SK-N-SH (cell line): ENCODE measurements at regions not wholly inside any gene's neighbourhood (a gene's known extent, or its start where the extent isn't known, plus 50 kb on each side); places are given as distances from the start of the nearest gene placed in this dataset.

Experiments
- CTCF ChIA-PET: fragments of 300-600, 350-600 bp; formaldehyde crosslinking; extraction: SDS; loops from one replicate; lab custom pipeline; 2021; lab: Yijun Ruan, JAX
- POLR2A ChIA-PET: fragments of 350-600 bp; sonication (Branson Sonifier 250); formaldehyde crosslinking; extraction: SDS; loops from one replicate; lab custom pipeline; 2020; ENCODE audit warnings: antibody characterized with exemption, inconsistent platforms; lab: Yijun Ruan, JAX
- DNase-seq: peaks from one replicate; pipeline ENCODE4 v3.0.0; 2012
- H2AFZ ChIP-seq: fragments of 200-600 bp; sonication (generic); 2 replicates; pipeline ENCODE4 v1.8.1; 2016; ENCODE audit warnings: antibody characterized with exemption, mild to moderate bottlenecking, low read depth
- H3F3A ChIP-seq: fragments of 200-600 bp; sonication (generic); replicated peaks from 2 replicates; pipeline ENCODE3; 2016; ENCODE audit warnings: antibody characterized with exemption, mild to moderate bottlenecking; ENCODE audit not compliant: insufficient read depth
- H3K27ac ChIP-seq, 2 experiments: fragments of 200-500 bp in 1 of 2; fragments of 200-600 bp in 1 of 2; sonication (Bioruptor generic) in 1 of 2; sonication (generic), shearing (Covaris generic) in 1 of 2; 2 replicates each; pipeline versions ENCODE4 v1.5.1 to v1.6.1; 2014 to 2016; ENCODE audit warnings: low read depth in 2 of 2, inconsistent platforms in 1 of 2, low read length in 1 of 2, mild to moderate bottlenecking in 1 of 2, mixed read lengths in 1 of 2
- H3K27me3 ChIP-seq: fragments of 200-600 bp; sonication (generic), shearing (Covaris generic); 2 replicates; pipeline ENCODE4 v1.6.1; 2016; ENCODE audit warnings: mixed run types; ENCODE audit not compliant: insufficient read depth
- H3K36me3 ChIP-seq, 2 experiments: fragments of 200-500 bp in 1 of 2; fragments of 200-600 bp in 1 of 2; sonication (Bioruptor generic) in 1 of 2; sonication (generic) in 1 of 2; replicated peaks in 1 of 2; 2 replicates each; pipeline versions ENCODE3 to v1.5.1; 2014 to 2016; ENCODE audit warnings: low read length in 1 of 2, mild to moderate bottlenecking in 1 of 2; ENCODE audit not compliant: insufficient read depth in 2 of 2, control insufficient read depth in 1 of 2
- H3K4me1 ChIP-seq, 2 experiments: fragments of 200-500 bp in 1 of 2; fragments of 200-600 bp in 1 of 2; sonication (Bioruptor generic) in 1 of 2; sonication (generic), shearing (Covaris generic) in 1 of 2; 2 replicates each; pipeline versions ENCODE4 v1.5.1 to v1.6.1; 2014 to 2016; ENCODE audit warnings: low read depth in 1 of 2, low read length in 1 of 2, mixed run types in 1 of 2; ENCODE audit not compliant: insufficient read depth in 2 of 2, control insufficient read depth in 1 of 2
- H3K4me2 ChIP-seq: fragments of 200-600 bp; sonication (generic), shearing (Covaris generic); 2 replicates; pipeline ENCODE4 v1.6.1; 2017; ENCODE audit warnings: mixed run types
- H3K4me3 ChIP-seq, 2 experiments: fragments of 200-500 bp in 1 of 2; fragments of 200-600 bp in 1 of 2; sonication (Bioruptor generic) in 1 of 2; sonication (generic), shearing (Covaris generic) in 1 of 2; 2 replicates each; pipeline versions ENCODE4 v1.5.1 to v1.8.1; 2014 to 2016; ENCODE audit warnings: low read depth in 2 of 2, inconsistent platforms in 1 of 2, low read length in 1 of 2, mild to moderate bottlenecking in 1 of 2, mixed read lengths in 1 of 2, moderate library complexity in 1 of 2
- H3K79me2 ChIP-seq: fragments of 200-600 bp; sonication (generic); 2 replicates; pipeline ENCODE4 v1.8.1; 2017; ENCODE audit warnings: mild to moderate bottlenecking; ENCODE audit not compliant: insufficient read depth
- H3K9ac ChIP-seq: fragments of 200-600 bp; sonication (generic); 2 replicates; pipeline ENCODE4 v1.6.1; 2017; ENCODE audit warnings: mixed run types
- H3K9me2 ChIP-seq: fragments of 200-600 bp; sonication (generic); 2 replicates; pipeline ENCODE4 v1.6.1; 2017; ENCODE audit warnings: mixed run types
- H3K9me3 ChIP-seq: fragments of 200-600 bp; sonication (generic); 2 replicates; pipeline ENCODE4 v1.6.1; 2017; ENCODE audit warnings: mixed run types, mild to moderate bottlenecking, moderate library complexity
- H4K20me1 ChIP-seq: fragments of 200-600 bp; sonication (generic); 2 replicates; pipeline ENCODE4 v1.6.1; 2017; ENCODE audit warnings: mild to moderate bottlenecking, mixed run types; ENCODE audit not compliant: insufficient read depth
- ELF1 ChIP-seq: IDR thresholded peaks from 2 replicates; pipeline ENCODE4 v1.4.0; 2012
- EZH2phosphoT487 ChIP-seq: fragments of 200-600 bp; sonication (generic); IDR thresholded peaks from 2 replicates; pipeline ENCODE4 v1.6.1; 2017; ENCODE audit warnings: low read depth, mixed run types, mild to moderate bottlenecking, antibody characterized with exemption, moderate library complexity, borderline replicate concordance
- FOSL2 ChIP-seq: IDR thresholded peaks from 2 replicates; pipeline ENCODE4 v1.4.0; 2012; ENCODE audit warnings: low read depth, mild to moderate bottlenecking, moderate library complexity, borderline replicate concordance
- FOXJ3 ChIP-seq: sonication (generic); formaldehyde crosslinking; IDR thresholded peaks from 2 replicates; pipeline ENCODE4 v1.5.1; 2020; ENCODE audit warnings: mild to moderate bottlenecking, missing genetic modification reagents
- JUND ChIP-seq: IDR thresholded peaks from 2 replicates; pipeline ENCODE4 v1.4.0; 2012
- MXI1 ChIP-seq: IDR thresholded peaks from 2 replicates; pipeline ENCODE4 v1.6.1; 2012; ENCODE audit warnings: mild to moderate bottlenecking, low read depth, low read length, improper control_type of control experiment
- NFIC ChIP-seq: IDR thresholded peaks from 2 replicates; pipeline ENCODE4 v1.4.0; 2012; ENCODE audit warnings: borderline replicate concordance
- RCOR1 ChIP-seq: fragments of 150-350 bp; IDR thresholded peaks from 2 replicates; pipeline ENCODE4 v1.6.1; 2017; ENCODE audit warnings: antibody characterized with exemption, low read length
- SIN3A ChIP-seq: IDR thresholded peaks from 2 replicates; pipeline ENCODE4 v1.6.1; 2012; ENCODE audit warnings: low read depth, mild to moderate bottlenecking, low read length, moderate library complexity, borderline replicate concordance
- TAF1 ChIP-seq: IDR thresholded peaks from 2 replicates; pipeline ENCODE4 v1.6.1; 2012; ENCODE audit warnings: low read depth, mild to moderate bottlenecking, low read length, moderate library complexity, borderline replicate concordance
- USF2 ChIP-seq: fragments of 150-350 bp; IDR thresholded peaks from 2 replicates; pipeline ENCODE4 v1.6.1; 2017; ENCODE audit warnings: antibody characterized with exemption, low read length, low read depth, borderline replicate concordance
- YY1 ChIP-seq: IDR thresholded peaks from 2 replicates; pipeline ENCODE4 v1.4.0; 2012; ENCODE audit warnings: low read depth, mild to moderate bottlenecking
- WGBS: methylation state at CpG from one replicate; pipeline ENCODE4 v1.1.6; 2017; ENCODE audit warnings: low lambda C conversion rate; 5-methylcytosine and 5-hydroxymethylcytosine counted together
- TF ChIP-seq, protein P1 (sequence below): IDR thresholded peaks from 2 replicates; pipeline ENCODE4 v1.6.1; 2012; ENCODE audit warnings: mild to moderate bottlenecking, low read depth, low read length, moderate library complexity
- TF ChIP-seq, protein P2 (sequence below): IDR thresholded peaks from 2 replicates; pipeline ENCODE4 v1.4.0; 2012; ENCODE audit warnings: low read depth

DNA sequence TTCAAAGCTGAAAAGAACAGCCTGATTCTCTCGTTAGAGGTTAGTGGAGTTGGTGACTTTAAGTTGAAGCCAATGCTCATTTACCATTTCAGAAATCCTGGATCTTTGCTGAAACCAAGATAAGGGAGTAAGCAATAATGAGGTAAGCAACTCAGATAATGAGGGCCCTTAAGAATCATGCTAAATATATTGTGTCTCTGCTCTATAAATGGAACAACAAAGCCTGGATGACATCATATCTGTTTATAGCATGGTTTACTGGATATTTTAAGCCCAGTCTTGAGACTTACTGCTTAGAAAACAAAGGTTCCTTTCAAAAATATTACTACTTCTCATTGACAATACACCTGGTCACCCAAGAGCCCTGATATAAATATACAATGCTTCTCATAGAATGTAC lies 276.7 kb upstream of the PPARGC1A start:
- WGBS: 0% methylated on average over 1 of the region's 1 CpG
- no peaks in the 10 kb centered on the region for H3F3A ChIP-seq
- H2AFZ ChIP-seq: no peak overlapping the region
- no peaks in the 10 kb centered on the region for H3K79me2 ChIP-seq
- H4K20me1 ChIP-seq: no peaks in the 10 kb centered on the region
- no peaks in the 10 kb centered on the region for H3K36me3 ChIP-seq
- no peak overlapping the region for H3K9ac ChIP-seq
- H3K9me3 ChIP-seq: no peaks in the 10 kb centered on the region
- H3K4me2 ChIP-seq: no peak overlapping the region
- H3K4me1 ChIP-seq: no peaks in the 10 kb centered on the region
- no peak overlapping the region for H3K27ac ChIP-seq
- H3K27me3 ChIP-seq: no peaks in the 10 kb centered on the region
- CTCF ChIA-PET: no interaction called here
- H3K9me2 ChIP-seq: no peaks in the 10 kb centered on the region
- TF ChIP-seq NFIC: no peak
- no peak overlapping the region for H3K4me3 ChIP-seq
- DNase-seq: no peak
- POLR2A ChIA-PET: no interaction called here

DNA sequence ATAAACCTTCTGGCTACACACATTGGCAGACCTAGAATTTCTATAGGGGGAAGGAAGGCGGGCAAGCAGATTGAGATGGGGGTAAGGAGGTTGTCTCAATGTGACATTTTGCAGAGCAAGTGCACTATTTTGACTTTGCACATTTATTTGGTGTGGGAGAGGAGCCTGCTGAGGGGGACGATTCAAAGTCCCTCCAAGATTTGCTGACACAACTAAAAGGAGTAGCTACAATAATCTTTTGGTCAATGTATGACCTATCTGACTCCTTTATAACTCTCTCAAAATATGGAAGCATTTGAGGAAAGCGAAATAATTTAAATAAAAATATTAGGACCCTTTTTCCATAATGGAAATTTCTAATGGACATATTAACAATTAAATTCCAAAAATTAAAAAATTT lies 274.9 kb upstream of the PPARGC1A start:
- no peak for DNase-seq
- TF ChIP-seq EZH2phosphoT487 (no peak), USF2 (no peak), SIN3A (no peak), FOSL2 (no peak), JUND (no peak), MXI1 (no peak), RCOR1 (no peak), ELF1 (no peak), FOXJ3 (CRISPR knock-in tag) (no peak), YY1 (no peak), TAF1 (no peak)
- TF ChIP-seq, protein P1, sequence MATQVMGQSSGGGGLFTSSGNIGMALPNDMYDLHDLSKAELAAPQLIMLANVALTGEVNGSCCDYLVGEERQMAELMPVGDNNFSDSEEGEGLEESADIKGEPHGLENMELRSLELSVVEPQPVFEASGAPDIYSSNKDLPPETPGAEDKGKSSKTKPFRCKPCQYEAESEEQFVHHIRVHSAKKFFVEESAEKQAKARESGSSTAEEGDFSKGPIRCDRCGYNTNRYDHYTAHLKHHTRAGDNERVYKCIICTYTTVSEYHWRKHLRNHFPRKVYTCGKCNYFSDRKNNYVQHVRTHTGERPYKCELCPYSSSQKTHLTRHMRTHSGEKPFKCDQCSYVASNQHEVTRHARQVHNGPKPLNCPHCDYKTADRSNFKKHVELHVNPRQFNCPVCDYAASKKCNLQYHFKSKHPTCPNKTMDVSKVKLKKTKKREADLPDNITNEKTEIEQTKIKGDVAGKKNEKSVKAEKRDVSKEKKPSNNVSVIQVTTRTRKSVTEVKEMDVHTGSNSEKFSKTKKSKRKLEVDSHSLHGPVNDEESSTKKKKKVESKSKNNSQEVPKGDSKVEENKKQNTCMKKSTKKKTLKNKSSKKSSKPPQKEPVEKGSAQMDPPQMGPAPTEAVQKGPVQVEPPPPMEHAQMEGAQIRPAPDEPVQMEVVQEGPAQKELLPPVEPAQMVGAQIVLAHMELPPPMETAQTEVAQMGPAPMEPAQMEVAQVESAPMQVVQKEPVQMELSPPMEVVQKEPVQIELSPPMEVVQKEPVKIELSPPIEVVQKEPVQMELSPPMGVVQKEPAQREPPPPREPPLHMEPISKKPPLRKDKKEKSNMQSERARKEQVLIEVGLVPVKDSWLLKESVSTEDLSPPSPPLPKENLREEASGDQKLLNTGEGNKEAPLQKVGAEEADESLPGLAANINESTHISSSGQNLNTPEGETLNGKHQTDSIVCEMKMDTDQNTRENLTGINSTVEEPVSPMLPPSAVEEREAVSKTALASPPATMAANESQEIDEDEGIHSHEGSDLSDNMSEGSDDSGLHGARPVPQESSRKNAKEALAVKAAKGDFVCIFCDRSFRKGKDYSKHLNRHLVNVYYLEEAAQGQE: no peak
- TF ChIP-seq, protein P2, sequence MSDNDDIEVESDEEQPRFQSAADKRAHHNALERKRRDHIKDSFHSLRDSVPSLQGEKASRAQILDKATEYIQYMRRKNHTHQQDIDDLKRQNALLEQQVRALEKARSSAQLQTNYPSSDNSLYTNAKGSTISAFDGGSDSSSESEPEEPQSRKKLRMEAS: no peak

More for the DNA sequence above, 274.9 kb upstream of the PPARGC1A start:
- no peaks in the 10 kb centered on the region for H3K9me2 ChIP-seq
- no peak overlapping the region for H3K4me2 ChIP-seq
- no peaks in the 10 kb centered on the region for H3K79me2 ChIP-seq
- H3K4me3 ChIP-seq: no peak overlapping the region
- no peaks in the 10 kb centered on the region for H3K36me3 ChIP-seq
- ChIA-PET CTCF (no interaction called here), POLR2A (no interaction called here)
- H3K27ac ChIP-seq: no peak overlapping the region
- H3K9ac ChIP-seq: no peak overlapping the region
- H3K9me3 ChIP-seq: no peaks in the 10 kb centered on the region
- no peaks in the 10 kb centered on the region for H3K4me1 ChIP-seq
- H4K20me1 ChIP-seq: no peaks in the 10 kb centered on the region
- no peak overlapping the region for H2AFZ ChIP-seq
- WGBS: 0% methylated on average over 3 of the region's 3 CpGs
- no peaks in the 10 kb centered on the region for H3K27me3 ChIP-seq
- no peaks in the 10 kb centered on the region for H3F3A ChIP-seq
